GM19238 (cell line): ENCODE measurements at regions not wholly inside any gene's neighbourhood (a gene's known extent, or its start where the extent isn't known, plus 50 kb on each side); places are given as distances from the start of the nearest gene placed in this dataset.

Source experiments
- DNase-seq: peaks from one replicate; pipeline ENCODE4 v3.0.0; 2011; ENCODE audit warnings: low spot score; ENCODE audit not compliant: insufficient read length

DNA sequence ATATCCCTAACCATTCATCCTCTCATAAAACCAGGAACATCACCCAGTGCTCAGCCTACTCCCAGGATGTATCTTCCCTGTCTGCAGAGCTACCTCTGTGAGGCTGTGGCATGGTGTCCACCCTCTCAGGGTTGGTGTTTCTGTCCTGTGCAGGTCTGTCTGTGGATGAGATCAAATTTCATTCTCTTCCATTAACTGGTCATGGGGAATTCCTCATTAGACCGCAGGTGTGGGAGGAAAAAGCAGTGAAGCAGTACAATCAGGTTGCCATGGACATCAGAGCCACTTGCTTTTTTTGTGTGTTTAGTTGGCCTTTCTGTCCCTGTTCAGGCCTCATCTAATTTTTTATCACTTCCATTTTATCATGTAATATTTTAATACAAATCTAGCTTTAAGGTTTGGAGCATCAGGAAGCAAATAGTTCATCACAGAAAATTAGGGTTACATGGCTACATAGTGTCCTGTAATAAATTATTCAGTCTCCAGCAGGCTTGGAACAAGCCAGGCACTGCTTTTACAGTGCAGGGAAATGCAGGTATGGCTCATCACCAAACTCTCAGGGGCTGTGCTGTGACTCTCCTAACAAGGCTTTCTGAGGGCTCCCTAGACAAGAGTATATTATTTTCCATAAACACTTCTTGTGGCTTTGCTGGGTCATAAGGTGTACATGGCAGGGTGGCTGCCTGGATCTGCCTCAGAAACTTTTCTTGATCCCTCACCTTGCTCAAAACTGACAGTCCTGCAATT is 594.9 kb upstream of the IGFBP3 start:
- no peak for DNase-seq

DNA sequence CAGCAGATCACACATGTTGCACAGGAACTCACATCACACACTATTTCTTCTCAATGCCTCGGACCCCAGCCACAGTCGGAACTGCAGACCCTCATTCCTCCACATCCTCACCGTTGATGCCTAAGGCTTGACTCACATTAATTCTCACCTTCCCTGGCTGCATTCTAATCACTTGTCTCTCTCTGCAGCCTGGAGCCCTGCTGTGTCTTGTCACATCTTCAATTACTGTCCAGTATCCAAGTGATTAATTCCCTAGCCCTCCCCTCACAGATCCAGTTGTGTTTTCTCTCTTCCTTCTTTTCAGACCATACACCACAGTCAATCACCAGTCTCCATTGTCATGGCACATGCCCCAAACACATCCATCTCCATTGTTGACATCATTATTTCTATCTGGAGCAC is 592.4 kb upstream of the IGFBP3 start:
- DNase-seq: no peak

- DNase-seq: no peak
Measured at GRCh38 chr7:46512891-46513413, 591.9 kb upstream of the IGFBP3 start.

DNA sequence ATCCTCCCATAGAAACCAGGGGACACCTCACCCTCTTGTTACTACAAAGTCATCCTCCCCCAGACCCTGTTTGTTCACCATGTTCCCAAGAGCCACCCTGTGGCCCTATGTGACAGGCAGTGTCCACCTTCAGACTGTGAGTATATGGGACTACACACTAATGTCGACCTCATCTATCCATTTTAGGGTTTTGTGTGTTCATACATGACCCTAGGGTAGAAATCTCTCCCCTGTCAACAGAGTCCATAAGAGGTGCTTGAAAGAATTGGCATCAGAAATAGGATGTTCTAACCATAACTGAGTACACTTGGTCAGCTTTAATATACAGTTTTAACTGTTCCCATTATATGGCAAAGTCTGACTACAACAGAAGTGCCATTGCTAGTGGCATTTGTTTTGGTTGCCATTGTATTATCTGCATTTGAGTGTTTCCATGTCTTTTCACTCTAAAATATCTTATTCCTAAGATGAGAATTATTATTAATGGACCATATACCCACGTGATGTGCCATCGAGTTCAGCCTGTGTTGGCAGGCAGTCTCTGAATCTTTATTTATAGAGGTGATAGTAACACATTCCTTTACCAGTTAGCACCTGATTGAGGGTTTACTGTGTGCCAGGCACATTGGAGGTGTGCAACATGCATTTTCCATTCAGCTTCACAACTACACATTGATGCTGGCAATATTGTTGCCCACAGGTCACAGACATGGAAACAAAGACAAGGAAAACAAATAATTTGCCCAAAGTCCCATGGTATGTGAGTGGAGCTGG is 590.6 kb upstream of the IGFBP3 start:
- no peak for DNase-seq

DNA sequence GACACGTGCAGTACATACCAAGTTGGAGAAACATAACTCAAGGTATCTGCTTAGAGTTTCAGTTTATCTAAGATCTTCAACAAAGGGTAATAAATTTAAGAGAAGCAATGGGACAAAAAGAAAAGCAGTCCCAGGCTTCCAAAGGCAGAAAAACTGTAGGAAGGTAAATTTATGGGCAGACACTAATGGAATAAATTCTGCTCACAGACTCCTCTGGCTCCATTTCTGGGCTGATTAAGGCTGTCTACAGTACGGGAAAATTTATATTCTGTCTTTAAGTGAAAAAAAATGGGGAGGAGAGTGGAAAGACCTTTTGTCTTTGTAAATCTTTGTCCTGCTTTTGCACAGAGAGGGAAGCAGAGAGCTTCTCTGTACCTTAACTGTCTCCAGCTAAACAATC is 587.5 kb upstream of the IGFBP3 start:
- DNase-seq: no peak

DNA sequence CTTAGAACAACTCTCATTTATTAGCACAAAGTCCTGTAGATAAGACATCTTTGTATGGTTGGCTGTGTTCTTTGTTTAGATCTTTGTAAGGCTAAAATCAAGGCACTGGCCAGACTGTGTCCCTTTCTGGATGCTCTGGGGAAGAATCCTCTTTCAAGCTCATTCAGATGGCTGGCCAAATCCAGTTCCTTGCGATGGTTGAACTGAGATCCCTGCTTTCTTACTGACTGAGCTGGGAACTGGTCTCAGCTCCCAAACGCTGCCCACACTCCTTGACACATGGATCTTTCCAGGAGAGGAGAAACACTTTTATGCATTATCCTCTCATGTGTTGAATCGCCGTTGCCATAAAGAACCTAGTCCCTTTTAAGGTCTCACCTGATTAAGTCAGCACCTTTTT is 586.5 kb upstream of the IGFBP3 start:
- DNase-seq: no peak

GRCh38 chr7:46494441-46494840 is 573.4 kb upstream of the IGFBP3 start:
- DNase-seq: no peak

DNA sequence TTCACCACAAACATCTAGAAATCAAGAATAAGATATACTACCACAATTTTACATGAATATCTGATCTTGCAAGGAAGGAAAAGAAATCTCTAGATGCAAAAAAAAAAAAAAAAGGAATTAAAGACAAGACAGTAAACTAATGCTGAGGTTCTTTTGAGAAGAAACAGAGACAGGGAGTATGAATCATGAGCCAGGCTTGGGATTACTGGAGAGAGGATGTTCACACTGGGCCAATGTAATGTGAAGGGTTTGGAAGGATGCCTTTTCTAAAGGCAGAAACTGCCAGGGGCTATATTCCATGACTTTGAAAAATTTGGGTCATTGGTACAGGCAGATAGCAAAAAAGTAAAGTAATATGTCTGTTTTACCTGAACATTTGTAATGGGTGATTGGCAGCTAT is 573.0 kb upstream of the IGFBP3 start:
- no peak for DNase-seq

- DNase-seq: no peak
Measured at GRCh38 chr7:46493196-46493595, 572.1 kb upstream of the IGFBP3 start.

DNA sequence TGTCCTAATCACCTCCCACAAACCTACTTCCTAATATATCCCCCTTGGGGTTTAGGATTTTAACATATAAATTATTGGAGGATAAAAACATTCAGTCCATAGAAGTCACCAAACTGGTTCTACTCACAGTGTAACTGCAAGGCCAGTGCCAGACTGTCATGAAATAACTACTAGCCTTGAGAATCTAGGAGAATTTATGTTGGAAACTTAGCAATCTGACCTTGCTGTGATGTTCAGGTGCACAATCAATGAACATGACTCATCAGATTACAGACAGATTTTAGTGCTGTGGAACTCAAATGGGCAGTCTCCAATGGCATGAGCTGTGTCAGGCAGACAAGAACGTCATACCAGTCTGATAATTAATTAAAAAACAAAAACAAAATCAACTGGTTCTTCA is 571.4 kb upstream of the IGFBP3 start:
- DNase-seq: no peak

- DNase-seq: no peak
Measured at GRCh38 chr7:46490406-46490805, 569.3 kb upstream of the IGFBP3 start.

DNA sequence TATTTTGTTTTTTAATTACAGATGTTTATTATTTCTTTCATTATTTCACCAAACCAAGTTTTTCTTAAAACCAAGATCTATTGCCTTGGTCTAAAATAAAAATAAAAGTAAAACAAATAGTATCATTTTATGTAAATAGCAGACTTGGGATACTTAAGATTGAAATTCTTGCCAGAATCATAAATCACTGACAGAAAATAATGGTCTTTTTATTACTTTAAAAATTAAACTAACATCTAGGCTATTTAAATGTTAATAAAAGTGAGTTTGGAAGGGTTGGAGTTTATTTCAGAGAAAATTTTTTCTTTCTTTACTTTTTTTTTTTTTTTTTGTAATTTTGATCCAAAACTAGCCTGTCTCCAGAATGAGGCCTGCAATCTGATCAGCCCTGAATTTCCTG is 568.0 kb upstream of the IGFBP3 start:
- no peak for DNase-seq

DNA sequence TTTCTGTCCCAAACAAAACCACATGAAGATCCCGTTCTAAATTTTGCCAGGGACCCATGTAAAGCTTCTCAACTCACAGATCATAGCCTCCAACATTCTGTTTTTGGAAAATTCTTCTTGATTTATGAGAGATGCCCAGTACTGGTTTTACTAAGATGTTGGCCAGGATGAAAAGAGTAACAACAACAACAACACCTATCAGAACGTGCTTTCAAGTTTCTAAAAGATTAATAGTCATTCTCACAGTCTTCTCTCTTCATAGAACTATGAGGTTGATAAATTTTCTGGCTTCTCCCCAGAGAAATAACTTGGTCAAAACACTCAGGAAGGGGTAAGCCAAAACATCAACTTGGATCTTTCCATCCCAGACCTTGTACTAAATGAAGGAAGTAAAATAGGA is 567.5 kb upstream of the IGFBP3 start:
- no peak for DNase-seq

DNA sequence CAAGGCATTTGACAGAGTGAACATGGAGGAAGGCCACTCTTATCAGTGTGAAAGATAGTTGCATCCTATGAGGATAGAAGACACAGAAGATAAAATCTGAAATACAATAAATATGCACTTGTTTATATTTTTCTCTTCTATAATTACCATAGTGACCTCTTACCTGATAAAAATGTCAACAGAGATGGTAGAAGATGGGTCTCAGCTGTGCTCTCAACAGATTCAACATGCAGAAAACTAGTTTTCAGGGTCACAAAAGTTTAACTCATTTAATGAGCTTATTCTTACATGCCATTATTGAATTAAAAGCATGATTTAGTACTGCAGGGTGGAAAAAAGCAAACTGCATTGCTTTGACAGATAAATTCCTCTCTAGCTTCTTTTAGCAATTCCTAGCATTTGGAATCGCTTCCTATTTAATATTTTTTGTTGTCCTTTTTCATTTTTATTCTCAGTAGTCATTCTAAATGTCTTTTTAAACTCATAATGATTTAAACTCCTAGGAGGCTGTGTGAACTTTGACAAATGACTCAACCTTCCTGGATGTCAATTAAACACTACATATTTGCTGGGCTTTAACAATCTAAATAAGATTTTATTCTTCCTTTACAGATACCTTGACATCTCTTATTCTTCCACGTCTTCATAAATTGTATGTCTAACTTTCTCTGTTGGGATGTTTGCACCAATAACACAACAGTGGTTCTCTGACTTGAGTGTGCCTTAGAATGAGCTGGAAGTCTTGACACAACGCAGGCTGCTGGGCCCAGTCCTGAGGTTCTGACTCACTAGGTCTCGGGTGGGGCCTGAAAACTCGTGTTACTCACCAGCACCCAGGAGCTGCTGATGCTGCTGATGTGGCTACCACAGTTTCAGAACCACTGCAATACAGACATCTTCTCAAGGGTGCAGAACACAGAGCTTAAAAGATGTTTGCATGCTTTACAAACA is 565.5 kb upstream of the IGFBP3 start:
- DNase-seq: no peak

GRCh38 chr7:46485481-46486065 is 564.5 kb upstream of the IGFBP3 start:
- DNase-seq: no peak

DNA sequence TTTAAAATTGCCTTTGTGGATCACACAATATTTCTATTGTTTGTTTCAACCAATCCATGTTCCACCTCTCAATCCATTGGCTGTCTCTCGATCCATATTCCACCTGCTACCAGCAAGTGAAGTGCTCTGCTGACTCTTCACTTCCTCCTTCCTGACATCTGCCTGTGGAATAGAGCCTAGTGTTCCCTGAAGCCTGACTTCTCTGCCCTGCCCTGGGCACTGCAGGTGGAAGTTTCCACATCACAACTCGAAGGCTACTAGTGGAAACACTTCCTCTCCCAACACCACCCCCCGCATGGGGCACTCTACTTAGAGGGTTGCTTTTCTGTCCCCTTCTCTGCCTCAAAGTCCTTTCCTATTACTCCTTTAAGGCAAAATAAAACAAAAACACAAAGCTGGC is 563.8 kb upstream of the IGFBP3 start:
- no peak for DNase-seq

- DNase-seq: no peak
Measured at GRCh38 chr7:46480619-46481018, 559.5 kb upstream of the IGFBP3 start.

DNA sequence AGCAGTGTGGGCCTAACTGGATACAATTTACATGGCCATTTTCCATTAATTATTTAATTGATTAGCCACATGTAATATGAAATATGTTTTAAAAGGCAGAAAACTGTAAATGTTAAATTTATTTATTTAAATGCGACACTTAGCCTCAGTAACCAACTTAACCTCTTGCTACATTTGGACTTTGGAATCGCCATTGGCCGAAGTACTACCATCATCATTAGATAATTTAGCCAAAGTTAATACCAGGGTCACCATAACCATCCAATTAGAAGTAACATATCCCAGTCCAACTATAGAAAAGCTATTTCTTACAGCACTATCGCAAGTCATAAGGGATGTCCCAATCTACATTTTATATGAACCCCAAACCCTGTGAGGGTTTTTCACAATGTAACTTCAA is 558.6 kb upstream of the IGFBP3 start:
- DNase-seq: no peak

DNA sequence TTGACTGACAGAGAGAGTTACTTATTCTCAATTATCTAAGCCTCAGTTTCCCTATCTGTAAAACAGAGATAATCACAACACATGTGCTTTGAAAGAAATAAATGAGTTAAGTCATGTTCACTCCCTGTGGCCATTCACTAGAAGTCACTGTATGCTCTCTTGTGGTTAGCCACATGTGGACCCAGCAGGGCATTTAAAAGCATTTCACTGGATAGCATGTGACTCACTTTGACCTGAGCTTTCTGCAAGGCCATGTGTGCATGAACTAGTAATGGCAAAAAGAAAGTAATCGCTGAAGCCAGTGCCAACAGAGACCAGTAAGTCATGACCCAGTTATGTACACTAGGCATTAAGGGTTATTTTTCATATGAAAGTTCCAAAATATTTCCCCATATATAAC is 557.0 kb upstream of the IGFBP3 start:
- DNase-seq: no peak

- DNase-seq: no peak
Measured at GRCh38 chr7:46468753-46469356, 547.8 kb upstream of the IGFBP3 start.

DNA sequence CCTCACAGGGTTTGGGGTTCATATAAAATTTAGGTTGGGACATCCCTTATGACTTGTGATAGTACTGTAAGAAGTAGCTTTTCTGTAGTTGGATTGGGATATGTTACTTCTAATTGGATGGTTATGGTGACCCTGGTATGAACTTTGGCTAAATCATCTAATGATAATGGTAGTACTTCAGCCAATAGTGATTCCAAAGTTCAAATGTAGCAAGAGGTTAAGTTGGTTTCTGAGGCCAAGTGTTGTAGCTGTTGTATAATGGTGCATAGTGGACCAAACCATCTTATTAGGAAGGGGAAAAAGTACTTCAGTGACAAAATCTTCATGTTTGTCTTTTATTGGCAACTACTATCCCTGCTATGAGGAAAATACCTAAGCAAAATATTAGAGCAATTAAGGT is 542.1 kb upstream of the IGFBP3 start:
- DNase-seq: no peak
